Inflammatory macrophage treated with lipopolysaccharide for 4 hours (primary cell): ENCODE measurements at regions not wholly inside any gene's neighbourhood (a gene's known extent, or its start where the extent isn't known, plus 50 kb on each side); places are given as distances from the start of the nearest gene placed in this dataset.
"Not testable (repeated sequence)": the region's sequence is repeated elsewhere in the genome, so short reads cannot be mapped to it uniquely, and the experiment has no call there.

ENCODE experiments used
- DNase-seq: peaks from one replicate; pipeline ENCODE4 v3.0.0-alpha.2; 2020

DNA sequence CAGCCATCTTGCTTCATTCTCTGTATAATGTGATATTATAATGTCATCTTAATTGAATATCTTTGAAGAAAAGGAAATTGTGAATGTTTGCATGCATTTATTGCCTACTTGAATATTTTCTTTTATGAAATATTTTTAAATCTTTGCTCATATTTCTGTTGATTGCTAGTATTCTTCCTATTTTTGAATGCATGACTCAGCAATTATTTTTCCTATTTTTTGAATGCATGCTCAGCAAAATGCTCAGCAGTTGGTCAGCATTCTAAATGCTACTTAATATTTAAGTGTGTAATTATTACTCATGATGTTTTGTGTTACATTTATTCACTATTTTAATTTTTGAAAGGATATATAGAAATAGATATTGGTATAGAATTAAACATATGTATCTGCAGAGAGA lies 378.3 kb downstream of the CCER1 start:
- no peak for DNase-seq

DNA sequence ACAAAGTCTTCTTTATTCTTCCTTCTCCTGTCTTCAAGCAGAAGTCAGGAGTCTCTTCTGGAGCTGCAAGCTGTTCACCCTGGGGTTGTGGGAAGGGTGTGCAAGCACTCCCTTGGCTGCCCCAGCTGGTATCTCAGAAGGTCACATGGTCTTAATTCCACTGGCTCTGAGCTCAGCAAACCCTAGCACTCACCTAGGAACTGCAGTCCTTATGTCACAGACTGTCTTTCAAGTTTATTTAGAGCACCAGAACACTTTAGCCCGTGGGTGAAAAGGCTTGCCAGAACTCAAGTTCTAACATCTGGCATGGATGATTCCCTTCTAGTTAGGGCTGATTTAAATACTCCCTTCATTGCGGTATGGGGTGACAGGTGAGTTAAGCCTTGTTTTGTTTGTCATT lies 379.0 kb downstream of the CCER1 start:
- DNase-seq = no peak

GRCh38 chr12:90574676-90575075 lies 380.3 kb downstream of the CCER1 start:
- DNase-seq = no peak

DNA sequence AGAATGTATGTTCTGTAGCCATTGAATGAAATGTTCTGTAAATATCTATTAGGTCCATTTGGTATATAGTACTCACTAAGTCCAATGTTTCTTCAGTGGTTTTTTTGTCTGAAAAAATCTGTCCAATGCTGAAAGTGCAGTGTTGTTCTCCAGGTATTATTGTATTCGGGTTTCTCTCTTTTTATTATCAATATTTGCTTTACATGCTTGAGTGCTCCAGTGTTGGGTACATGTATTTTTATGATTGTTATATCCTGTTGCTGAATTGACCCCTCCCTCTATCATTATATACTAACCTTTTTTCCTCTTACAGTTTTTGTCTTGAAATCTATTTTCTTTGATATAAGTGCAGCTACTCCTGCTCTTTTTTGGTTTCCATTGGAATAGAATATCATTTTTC lies 382.2 kb downstream of the CCER1 start:
- DNase-seq = no peak

DNA sequence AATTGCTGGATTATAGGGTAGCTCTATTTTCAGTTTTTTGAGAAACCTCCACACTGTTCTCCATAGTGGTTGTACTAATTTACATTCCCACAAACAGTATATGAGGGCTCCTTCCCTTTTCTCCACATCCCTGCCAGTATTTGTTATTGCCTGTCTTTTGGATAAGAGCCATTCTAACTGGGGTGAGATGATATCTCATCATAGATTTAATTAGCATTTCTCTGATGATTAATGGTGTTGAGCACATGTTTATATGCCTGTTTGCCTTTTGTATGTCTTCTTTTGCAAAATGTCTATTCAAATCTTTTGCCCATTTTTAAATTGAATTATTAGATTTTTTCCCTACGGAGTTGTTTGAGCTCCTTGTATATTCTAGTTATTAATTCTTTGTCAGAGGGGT lies 385.3 kb downstream of the CCER1 start:
- no peak for DNase-seq

- no peak for DNase-seq
Observed at GRCh38 chr12:90562671-90563070, 392.3 kb downstream of the CCER1 start.

GRCh38 chr12:90548595-90548994 lies 406.4 kb downstream of the CCER1 start:
- no peak for DNase-seq

DNA sequence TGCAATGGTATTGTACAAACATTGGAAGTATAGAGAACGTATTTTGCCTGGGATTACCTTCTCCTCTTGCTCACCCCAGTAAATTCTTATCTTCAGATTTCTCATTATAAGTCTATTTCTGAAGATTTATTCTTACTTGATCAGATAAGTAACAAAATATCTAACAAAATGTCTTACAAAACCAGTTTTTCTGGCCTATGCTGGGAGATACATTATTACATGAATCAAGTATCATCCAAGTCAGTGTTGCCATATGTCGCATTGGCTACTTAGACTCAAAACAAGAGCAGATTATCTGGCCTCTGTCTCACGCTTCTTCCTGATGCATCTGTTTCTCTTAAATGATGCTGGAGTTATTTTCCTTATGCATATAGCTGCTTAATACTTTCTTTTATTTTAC lies 408.5 kb downstream of the CCER1 start:
- DNase-seq = no peak

- no peak for DNase-seq
Observed at GRCh38 chr12:90543841-90544240, 411.1 kb downstream of the CCER1 start.

DNA sequence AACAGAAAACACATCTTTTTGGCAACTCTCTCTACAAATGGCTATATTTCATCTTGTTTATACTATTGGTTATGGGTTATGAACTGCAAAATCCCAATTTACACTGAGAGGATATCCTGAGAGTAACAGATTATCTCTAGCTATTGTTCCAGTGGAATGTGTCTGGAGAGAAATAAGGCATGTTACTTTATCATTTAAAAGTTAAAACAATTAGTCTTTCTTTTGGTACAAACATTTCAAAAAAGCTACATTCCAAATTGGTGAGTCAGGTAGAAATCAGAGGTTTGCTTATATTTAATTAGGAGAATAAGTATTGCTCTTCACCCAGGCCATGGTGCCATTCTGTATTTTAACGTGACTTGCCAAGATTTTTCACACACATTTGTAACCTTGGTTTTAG lies 411.6 kb downstream of the CCER1 start:
- DNase-seq = no peak

- not testable (repeated sequence) for DNase-seq
Observed at GRCh38 chr12:90542852-90543251, 412.1 kb downstream of the CCER1 start.

DNA sequence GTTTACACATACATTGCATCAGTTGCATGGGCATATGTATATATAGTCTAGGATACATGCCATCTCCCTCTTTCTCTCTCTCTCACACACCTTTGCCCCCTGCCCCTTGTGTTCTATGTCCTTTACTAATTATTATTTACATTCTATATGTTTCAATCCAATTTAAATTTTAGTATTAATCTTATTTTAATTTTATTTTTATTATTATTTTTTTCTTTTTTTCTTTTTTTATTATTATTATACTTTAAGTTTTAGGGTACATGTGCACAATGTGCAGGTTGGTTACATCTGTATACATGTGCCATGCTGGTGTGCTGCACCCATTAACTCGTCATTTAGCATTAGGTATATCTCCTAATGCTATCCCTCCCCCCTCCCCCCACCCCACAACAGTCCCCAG lies 421.1 kb downstream of the CCER1 start:
- DNase-seq = not testable (repeated sequence)

DNA sequence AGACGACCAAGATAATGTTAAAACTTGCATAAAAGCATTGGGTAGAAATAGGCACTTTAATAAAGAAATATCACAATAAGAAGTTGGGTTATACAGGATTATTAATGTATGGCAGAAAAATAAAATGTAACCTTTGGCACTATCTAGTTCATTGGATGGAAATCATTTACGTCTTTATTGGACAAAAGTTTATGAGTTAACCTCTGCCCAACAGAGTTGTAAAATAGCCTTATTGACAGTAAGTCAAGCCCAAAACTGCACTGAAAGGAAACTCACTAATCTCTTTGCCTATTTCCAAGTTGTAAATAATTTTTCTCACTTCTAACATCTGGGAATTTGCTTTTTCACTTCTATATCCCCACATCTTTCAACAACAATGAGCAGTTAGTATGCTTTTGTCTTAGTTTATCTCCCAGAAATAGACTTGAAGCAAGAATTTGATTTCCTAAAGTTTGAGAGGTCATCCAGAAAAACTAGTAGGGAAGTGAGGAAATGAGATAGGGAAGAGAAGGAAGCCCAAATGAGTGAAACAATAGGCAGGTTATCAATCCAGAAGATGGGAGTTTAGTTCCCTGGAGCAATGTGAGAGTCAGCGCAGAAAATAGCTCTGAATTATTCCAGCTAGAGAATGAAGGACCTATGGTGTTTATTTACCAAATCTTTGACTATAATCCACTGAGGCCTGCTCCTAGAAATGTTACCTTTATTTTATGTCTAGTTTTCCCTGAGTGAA lies 434.8 kb downstream of the CCER1 start:
- no peak for DNase-seq

DNA sequence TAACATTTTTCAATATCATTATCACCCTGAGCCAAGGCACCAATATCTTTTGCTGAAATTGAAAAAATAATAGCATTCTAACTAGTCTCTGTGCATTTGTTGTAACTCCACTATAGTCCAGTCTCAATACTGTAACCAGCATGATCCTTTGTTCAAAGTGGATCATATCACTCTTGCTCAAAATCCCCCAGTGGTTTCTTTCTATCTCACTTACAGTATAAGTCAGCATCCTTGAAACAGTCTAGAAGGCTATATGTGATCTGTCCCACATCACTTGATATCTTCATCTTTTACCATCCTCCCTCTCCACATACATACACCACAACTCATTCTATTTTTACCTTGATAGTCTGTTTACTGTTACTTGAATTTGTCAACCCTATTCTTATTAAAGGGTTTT lies 435.7 kb downstream of the CCER1 start:
- DNase-seq = no peak

DNA sequence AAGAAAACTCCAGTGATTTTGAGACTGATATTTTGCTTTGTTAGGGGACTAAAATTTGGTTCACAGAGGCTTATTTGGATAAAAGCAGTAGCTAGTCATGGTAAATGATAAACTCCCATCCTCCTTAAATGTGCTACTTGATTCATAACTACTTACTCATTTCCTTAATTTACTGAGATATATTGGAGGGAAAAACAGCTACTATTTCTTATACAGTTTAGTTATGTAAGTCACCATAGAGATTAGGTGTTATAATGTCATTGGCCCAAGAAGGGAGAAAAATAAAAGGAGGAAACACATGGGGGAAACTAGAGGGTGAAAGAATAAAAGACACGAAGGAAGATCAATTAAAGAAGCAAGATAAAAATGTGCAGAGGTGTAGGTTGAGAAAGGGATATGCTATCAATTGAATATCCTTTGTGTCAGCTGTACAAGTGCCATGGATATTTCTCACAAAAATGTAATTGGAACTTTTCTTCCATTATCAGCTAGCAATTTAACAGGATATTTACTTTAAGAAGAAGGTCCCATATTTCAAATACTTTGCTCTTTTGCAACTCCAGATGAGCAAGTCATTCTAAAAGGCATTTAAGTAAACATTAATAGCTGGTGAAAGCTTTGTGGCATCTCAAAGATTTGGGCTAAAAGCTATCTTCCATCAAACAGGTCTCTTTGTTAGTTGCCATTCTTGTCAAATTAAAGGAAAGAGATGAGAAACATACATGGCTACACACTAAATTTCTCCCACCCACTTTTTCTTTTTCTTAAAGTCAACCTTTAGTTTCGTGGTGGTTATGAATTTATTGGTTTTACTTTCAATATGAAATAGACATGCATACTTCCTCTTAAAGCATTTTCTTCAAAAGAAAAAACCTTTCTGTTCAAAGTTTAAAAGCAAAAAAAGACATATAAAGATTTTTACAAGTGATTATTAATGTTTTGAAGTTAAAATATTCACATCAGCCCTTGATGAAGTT lies 439.5 kb downstream of the CCER1 start:
- DNase-seq = peak; percentile 15

DNA sequence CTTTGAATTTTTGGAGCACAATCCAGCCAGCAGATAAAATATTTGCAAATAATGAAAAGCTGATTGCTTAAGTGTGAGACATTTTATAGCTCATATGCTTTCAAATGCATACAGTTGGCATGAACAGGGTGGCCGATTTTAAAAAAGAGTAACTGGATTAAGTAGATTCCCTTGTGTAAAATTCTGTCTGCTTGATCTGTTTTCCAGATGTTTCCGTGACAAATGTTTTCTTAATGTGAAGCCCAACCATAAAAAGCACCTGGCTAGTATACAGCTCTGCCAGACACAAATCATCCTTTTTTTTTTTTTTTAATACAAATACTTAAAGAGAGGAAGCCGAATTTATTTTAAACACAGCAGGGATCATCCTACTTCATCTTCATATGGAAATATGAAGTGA lies 440.7 kb downstream of the CCER1 start:
- no peak for DNase-seq

- DNase-seq = no peak
Observed at GRCh38 chr12:90512518-90512917, 442.5 kb downstream of the CCER1 start.

DNA sequence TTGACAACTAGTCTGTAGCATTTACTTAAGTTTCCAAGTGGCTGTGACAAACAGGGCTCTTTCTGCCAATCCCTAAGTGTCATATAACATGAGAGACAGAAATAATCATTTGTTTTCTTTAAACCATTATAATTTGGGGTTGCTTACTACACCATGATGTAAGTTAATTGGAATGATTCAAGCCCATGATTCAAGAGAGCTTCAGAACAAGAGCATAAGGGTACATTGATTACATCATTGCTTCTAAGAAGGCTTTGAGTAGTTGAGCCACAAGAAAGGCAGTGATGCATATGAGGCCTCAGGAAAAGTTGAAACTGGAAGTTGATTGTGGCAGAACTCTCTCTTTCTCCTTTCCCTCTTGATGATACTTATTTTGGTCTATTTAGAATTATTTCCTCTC lies 444.0 kb downstream of the CCER1 start:
- no peak for DNase-seq

DNA sequence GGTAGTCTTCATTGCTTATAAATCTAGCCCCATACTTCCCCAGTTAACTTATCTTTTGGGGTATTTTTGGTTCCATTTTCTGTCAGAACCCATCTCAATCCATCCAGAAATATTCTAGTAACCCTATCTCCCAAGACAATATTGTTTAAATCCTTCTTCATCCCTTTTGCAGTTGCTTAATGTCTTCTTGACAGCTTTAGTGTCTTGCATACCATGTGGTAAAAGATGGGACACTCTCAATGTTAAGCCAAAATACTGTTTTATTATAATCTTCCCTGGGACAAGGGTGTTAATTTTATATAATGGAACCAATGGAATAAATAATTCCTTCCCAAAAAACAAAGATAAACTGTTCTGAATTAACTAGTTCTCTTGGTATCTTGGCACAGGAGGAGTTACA lies 450.2 kb downstream of the CCER1 start:
- DNase-seq = no peak

DNA sequence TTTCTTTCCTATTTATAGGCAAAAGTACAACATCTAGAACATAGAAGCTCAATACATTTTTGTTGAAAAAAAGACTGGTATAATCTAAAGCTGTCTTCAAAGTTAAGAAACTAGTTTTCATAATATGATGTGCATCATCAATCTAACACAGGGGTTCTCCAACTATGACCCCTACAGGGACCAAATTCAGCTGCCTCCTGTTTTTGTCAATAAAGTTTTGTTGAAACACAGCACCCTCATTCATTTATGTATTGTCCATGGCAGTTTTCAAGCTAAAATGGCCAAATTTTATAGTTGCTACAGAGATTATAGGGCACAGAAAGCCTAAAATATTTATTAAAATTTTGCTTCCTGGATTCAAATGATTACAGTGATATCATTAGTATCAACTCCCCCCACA lies 452.9 kb downstream of the CCER1 start:
- DNase-seq = no peak

GRCh38 chr12:90501412-90501811 lies 453.6 kb downstream of the CCER1 start:
- DNase-seq = no peak

DNA sequence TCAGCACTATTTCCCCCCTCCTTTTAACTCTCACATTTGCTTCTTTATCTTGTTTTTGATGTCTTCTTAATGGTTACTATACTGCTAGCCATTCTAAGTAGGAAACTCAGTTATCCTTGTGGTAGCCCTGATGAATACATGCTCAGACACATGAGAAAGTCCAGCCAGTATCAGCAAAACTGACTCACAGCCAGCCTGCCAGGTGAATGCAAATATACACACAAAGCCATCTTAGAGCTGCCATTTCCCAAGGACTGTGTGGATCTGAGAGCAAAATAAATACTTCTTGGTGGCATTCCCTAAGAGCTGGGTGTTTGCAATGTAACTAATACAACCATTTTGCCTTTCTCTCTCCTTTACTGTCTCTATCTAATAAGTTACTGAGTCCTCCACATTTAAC lies 455.2 kb downstream of the CCER1 start:
- DNase-seq = no peak

- DNase-seq = no peak
Observed at GRCh38 chr12:90497923-90498545, 456.9 kb downstream of the CCER1 start.

GRCh38 chr12:90490355-90490754 lies 464.6 kb downstream of the CCER1 start:
- no peak for DNase-seq
